HG03439 (cell line): ENCODE measurements at regions not wholly inside any gene's neighbourhood (a gene's known extent, or its start where the extent isn't known, plus 50 kb on each side); places are given as distances from the start of the nearest gene placed in this dataset.
"Not testable (repeated sequence)": the region's sequence is repeated elsewhere in the genome, so short reads cannot be mapped to it uniquely, and the experiment has no call there.

Experiments used
- ATAC-seq: cut with Tn5 transposase; IDR thresholded peaks from one replicate; pipeline ENCODE4 v1.9.1; 2021; ENCODE audit warnings: mild to moderate bottlenecking, moderate library complexity; ENCODE audit not compliant: unreplicated experiment

GRCh38 chrX:150118476-150118875, 180.2 kb upstream of the EOLA2 start:
- no peak for ATAC-seq

GRCh38 chrX:150119323-150119722, 181.0 kb upstream of the EOLA2 start:
- ATAC-seq: no peak

GRCh38 chrX:150125045-150125444, 186.8 kb upstream of the EOLA2 start:
- not testable (repeated sequence) for ATAC-seq

- no peak for ATAC-seq
These were observed 188.9 kb upstream of the EOLA2 start for GRCh38 chrX:150127216-150127615.

- no peak for ATAC-seq
These were observed 205.6 kb upstream of the EOLA2 start for GRCh38 chrX:150143721-150144440.

- ATAC-seq: no peak
These were observed 208.1 kb upstream of the EOLA2 start for GRCh38 chrX:150146271-150146896.

- no peak for ATAC-seq
These were observed 210.7 kb upstream of the EOLA2 start for GRCh38 chrX:150148749-150149672.

GRCh38 chrX:150150076-150150779, 211.9 kb upstream of the EOLA2 start:
- ATAC-seq: no peak

GRCh38 chrX:150150780-150151125, 212.4 kb upstream of the MAMLD1 start:
- ATAC-seq: no peak

- no peak for ATAC-seq
These were observed 211.1 kb upstream of the MAMLD1 start for GRCh38 chrX:150152036-150152435.

GRCh38 chrX:150152546-150152945, 210.6 kb upstream of the MAMLD1 start:
- ATAC-seq: no peak

- no peak for ATAC-seq
These were observed 207.6 kb upstream of the MAMLD1 start for GRCh38 chrX:150155436-150156035.

GRCh38 chrX:150156615-150157014, 206.5 kb upstream of the MAMLD1 start:
- ATAC-seq: no peak

- no peak for ATAC-seq
These were observed 205.8 kb upstream of the MAMLD1 start for GRCh38 chrX:150157291-150157690.

- ATAC-seq: no peak
These were observed 204.4 kb upstream of the MAMLD1 start for GRCh38 chrX:150158554-150159332.

- no peak for ATAC-seq
These were observed 203.6 kb upstream of the MAMLD1 start for GRCh38 chrX:150159537-150159936.

GRCh38 chrX:150160656-150161055, 202.5 kb upstream of the MAMLD1 start:
- ATAC-seq: no peak

- ATAC-seq: no peak
These were observed 201.9 kb upstream of the MAMLD1 start for GRCh38 chrX:150161193-150161592.

GRCh38 chrX:150162141-150162540, 201.0 kb upstream of the MAMLD1 start:
- no peak for ATAC-seq
